A172 (cell line): ENCODE measurements at regions not wholly inside any gene's neighbourhood (a gene's known extent, or its start where the extent isn't known, plus 50 kb on each side); places are given as distances from the start of the nearest gene placed in this dataset.
A peak's percentile ranks its signal among the peaks of the same experiment; 100 is the strongest.
"Not testable (repeated sequence)": the region's sequence is repeated elsewhere in the genome, so short reads cannot be mapped to it uniquely, and the experiment has no call there.

ENCODE experiments used
- DNase-seq: peaks from one replicate; pipeline ENCODE4 v3.0.0-alpha.2; 2015; ENCODE audit warnings: low spot score

DNA sequence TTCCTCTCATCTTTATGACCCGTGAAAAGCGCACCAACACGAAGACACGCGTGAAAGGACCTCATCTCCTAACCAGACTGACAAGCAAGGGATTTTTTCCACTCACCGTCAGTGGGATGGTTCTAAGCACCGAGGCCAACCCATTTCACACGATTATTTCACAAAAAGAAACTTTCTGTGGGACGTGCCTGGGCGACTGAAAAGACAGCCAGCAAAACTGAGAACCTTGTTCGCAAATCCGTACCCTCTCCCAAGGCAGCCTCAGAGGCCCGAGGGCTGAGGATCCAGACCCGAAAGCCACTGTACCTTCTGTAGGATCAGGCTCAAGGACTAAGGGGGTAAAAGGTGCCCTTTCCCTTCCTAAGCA is 84.9 kb upstream of the METTL9 start:
- not testable (repeated sequence) for DNase-seq

DNA sequence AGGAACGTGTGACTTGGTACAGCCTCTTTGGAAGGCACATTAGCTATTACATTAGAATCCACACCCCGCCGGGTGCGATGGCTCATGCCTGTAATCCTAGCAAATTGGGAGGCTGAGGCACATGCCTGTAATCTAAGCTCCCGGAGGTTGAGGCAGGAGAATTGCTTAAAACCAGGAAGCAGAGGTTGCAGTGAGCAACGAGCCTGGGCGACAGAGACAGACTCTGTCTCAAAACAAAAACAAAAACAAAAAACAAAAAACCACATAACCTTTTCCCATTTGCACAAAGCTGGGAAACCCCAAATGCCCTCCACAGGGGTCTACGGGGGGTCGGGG is 82.7 kb upstream of the METTL9 start:
- not testable (repeated sequence) for DNase-seq

DNA sequence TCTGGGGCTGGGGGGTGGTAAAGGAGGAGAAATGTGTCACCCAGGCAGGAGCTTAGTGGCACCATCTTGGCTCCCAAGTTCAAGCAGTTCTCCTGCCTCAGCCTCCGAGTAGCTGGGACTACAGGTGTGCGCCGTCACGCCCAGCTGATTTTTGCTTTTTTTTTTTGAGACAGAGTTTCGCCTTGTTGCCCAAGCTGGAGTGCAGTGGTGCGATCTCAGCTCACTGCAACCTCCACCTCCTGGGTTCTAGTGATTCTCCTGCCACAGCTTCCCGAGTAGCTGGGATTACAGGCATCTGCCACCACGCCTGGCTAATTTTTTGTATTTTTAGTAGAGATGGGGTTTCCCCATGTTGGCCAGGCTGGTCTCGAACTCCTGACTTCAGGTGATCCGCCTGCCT is 82.1 kb upstream of the METTL9 start:
- DNase-seq: not testable (repeated sequence)

DNA sequence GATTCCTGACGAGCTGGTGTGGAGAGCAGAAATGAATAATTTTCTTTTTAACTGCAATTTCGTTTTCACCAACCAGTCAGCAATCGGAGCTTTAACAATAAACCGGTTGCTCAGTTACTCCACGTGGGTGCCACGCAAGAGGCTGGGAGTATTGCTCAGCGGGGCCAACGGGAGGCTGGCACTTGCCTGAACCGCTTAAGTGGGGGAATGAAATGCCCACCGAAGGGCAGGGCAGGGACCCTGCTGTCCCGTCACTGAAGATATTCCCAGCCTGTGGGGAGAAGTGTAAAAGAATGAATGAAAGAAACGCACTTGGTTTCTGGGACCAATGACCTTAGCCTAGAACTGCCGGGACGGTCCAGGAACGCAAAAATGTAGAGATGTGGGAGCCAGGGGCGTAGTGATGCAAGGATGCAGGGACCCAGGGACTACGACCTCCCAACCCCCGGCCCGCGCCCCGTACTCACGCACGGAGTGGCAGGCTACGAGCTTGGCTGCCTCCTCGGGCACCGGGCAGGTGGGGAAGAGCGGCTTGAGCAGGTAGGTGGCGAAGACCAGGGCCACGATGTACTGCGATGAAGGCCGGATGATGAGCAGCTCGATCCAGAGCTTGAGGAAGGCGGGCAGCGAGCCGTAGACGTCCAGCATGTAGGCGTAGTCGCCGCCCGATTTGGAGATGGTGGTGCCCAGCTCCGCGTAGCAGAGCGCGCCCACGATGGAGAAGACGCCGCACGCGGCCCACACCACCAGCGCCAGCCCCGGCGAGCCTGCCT is 79.8 kb upstream of the METTL9 start:
- not testable (repeated sequence) for DNase-seq

DNA sequence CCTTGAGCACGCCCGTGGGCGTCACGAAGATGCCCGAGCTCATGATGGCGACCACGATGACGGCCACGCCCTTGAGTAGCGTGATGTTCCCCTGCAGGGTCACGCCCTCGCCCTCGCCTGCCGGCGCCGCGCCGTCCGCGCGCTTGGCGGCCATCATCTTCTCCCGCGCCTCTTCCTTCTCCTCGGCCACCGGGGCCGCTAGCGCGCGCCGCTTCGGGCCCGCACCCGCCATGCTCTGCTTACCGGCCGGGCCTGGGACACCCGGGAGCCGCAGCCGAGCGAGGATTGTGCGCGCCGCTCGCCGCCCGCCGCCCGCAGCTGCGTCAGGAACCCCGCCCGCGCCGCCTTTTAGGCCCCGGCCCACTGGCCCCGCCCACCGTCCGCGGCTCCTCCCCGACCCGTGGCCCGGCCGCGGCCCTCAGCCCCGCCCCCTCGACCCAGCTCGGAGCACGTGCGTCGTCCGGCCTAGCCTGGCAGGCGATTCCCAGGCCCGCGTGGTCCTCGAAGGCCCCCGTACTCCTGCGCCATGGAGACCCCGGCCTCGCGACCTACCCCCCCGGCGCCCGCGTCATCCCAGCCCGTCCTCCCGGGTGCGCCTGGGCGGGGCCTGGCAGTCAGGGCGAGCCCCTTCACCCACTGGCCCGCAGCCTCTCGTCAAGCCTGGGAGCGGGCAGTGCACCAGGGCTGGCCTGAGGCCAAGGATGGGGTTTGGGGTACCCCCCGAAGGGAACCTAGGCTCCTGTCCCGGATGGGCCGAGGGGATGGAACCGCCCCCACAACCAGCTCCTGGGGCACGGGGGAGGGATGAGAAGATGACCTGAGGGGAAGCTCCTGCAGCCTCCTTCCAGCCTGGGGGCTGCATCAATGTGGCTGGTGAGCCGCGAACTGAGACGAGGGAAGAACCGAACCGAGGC is 79.0 kb upstream of the METTL9 start:
- DNase-seq: peak; percentile 73

DNA sequence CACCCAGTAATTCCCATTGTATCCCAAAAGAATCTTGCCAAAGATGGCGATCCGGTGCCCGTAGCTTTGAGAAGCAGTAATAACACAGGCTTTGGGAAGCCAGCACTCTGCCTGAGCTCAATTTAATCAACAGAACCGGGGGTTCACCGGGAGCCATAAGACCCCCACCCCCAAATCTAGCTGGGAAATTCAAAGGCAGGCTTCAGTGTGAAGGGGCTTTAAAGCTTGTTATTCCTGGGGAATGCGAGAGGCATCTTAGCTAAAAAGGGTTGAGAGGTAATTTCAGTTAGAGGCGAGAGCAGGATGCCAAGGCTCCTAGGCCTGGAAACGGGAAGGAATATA is 78.4 kb upstream of the METTL9 start:
- DNase-seq: not testable (repeated sequence)

DNA sequence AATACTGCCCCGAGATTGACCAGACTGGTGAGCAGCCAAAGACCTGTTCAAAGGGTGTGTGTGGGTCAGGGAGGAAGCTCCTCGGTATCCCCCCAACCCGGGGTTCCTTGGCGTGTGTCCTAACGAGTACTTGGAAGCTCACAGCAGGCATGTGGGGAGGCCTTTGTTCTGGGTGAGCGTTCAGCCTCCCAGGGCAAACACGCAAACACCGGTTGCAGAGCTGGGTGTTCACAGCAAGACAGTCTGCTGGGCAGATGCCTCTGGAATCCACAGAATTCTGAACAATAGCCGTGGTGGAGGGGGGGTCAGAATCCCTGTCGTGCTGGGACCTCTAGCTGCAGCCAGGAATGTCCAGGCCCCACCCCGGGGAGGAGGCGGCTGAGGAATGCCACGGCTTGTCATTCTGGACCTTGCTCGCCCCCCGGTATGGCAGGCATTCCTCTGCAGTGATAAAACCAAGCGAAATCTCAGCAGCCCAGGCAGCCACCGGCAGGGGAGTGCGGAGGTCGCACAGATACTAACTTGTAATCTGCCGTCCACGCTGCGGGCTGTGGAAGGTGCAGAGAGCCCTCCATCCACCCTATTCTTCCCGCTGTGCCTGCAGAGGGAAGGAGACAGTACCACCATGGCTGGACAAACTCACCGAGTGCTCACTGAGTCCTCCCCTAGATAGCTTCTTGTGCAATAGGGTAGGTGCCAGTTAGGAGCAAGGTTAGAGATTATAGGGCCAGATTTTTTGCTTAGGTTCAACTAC is 77.8 kb upstream of the METTL9 start:
- DNase-seq: peak; percentile 68

DNA sequence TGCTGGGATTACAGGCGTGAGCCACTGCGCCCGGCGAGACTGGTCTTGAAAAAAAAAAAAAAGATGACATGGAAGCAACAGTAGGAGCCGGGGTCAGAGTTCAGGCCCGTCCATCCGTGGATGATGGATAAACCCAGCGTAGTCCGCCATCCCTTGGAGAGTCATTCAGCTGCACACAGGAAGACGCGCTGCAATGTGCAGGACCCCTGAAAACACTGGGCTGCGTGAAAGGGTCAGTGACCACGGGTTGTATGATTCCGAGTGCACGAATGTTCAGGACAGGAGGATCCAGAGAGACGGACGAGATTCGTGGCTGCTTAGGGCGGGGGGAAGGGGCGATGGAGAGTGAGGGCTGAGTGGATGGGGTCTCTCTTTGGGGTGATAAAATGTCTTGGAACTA is 76.5 kb upstream of the METTL9 start:
- DNase-seq: not testable (repeated sequence)

DNA sequence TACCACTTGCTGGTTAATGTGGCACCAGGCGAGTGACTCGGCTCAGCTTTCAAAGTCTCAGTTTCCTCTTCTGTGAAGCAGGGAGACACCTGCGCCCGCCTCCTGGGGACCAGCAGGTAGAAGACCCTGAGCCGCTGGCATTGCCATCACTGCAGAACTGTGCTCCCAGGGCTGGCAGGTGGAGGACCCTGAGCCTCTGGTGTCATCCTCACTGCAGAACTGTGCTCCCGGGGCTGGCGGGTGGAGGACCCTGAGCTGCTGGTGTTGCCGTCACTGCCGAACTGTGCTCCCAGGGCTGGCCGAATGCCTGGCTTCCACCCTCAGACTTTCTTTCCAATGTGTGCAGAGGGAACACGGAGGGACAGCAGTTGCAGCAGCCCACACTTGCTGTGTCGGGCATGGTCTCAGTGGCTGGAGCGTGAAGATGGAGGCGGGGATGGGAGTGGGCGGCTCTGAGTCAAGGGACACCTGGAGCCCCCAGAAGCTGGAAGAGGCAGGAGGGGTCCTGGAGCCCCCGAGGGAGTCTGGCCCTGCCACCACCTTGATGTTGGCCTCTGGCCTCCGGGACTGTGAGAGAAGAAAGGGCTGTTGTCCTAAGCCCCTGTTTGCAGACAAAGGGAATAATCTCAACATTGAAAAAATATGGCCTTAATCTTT is 75.8 kb upstream of the METTL9 start:
- DNase-seq: no peak

DNA sequence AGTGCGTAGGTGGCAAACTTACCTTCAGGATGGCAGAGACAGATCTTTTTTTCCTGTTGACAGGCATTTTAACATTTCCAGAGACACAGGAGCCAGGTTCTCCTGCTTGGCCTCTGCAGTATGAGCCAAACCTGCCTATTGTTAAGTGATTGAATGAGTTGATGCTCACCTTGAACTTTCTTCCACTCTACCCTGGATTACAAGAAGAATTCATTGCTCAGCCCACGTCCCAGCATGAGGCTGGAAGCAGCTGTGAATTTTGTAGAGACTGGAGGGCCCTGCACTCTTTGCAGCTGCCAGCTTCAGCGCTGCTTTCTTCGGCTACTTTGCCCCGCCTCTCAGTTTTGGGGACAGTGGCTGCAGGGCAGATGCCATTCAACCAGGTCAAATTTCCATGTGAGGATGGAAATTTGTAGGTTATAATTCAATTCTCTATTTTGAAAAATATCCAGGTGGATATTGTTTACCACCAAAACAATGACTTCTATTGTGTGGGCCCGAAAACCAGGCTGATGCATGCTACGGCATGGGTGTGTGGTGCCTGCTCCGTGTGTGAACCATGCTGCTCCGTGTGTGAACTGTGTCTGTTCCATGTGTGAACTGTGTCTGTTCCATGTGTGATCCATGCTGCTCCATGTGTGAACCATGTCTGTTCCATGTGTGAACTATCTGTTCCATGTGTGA is 75.2 kb upstream of the METTL9 start:
- DNase-seq: no peak

DNA sequence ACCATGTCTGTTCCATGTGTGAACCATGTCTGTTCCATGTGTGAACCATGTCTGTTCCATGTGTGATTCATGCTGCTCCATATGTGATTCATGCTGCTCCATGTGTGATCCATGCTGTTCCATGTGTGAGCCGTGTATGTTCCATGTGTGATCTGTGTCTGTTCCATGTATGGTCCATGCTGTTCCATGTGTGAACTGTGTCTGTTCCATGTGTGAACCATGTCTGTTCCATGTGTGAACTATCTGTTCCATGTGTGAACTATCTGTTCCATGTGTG is 74.7 kb upstream of the METTL9 start:
- DNase-seq: not testable (repeated sequence)

DNA sequence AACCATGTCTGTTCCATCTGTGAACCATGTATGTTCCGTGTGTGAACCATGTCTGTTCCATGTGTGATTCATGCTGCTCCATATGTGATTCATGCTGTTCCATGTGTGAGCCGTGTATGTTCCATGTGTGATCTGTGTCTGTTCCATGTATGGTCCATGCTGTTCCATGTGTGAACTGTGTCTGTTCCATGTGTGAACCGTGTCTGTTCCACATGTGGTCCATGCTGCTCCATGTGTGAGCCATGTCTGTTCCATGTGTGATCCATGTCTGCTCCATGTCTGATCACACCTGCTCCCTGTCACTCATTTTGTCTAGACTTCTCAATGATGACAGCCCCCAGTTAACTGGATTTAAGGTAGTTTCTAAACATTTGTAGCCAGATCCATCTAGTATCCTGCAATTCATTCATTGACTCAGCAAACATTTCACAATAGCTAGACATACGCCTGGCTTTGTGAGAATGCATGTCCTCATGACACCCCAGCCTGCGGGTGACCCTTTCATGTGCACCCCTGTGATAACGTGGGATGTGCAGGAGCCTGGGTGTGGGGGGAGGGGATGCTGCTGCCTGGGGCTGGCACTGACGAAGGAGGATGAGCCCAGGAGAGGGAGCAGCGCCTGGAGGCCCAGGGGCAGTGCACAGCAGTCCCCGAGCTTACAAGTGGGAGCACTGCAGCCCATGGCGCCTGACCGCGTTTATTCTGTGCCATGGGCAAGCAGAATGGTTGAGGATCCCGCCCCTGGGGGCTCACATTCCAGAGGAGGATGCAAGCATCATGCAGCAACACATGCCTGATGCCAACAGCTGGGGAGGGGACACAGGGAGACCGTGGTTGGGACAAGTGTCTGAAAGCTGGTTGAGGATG is 74.1 kb upstream of the METTL9 start:
- not testable (repeated sequence) for DNase-seq

DNA sequence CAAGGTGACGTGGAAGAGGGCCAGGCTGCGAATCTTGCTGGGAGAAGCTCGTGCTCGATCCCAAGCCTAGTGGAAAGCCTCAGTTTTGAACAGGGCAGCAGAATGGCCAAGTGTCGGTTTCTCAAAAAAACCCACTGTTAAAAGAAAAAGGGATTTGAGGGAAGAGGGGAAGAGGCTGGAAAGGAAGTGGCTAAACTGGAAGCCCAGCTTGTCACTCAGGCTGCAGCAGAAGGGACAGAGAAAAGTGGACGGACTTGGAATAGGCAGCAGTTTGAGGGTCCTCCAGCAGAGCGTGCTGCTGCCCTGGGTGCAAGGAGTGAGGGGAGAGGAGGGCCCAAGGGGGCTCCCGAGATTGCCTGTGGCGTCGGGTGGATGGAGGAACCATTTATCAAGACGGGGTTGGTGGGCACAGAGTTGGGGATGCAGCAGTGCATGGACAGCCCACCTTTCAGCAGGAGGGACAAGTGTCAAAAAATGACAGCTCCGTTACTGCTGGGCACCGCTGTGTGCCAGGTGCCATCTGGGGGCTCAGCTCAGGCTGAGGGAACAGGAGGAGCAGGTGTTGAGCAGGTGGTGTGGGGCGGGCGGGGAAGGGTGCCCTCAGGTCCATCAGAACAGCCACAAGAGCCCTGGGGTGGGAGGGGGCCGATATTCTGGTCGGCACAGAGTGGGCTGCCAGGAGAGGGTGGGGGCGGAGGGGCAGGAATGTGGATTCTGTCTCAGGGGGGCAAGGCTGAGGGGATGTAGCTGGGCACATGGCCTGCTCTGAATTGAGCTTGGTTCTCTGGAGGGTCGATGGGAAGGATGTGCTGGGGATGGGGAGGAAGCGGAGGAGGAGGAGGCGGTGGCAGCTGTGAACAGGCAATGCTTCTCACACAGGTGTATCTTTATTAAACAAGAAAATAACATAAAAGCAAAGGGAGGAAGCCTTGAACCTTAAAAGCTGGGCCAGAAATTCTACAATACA is 73.1 kb upstream of the METTL9 start:
- DNase-seq: not testable (repeated sequence)

DNA sequence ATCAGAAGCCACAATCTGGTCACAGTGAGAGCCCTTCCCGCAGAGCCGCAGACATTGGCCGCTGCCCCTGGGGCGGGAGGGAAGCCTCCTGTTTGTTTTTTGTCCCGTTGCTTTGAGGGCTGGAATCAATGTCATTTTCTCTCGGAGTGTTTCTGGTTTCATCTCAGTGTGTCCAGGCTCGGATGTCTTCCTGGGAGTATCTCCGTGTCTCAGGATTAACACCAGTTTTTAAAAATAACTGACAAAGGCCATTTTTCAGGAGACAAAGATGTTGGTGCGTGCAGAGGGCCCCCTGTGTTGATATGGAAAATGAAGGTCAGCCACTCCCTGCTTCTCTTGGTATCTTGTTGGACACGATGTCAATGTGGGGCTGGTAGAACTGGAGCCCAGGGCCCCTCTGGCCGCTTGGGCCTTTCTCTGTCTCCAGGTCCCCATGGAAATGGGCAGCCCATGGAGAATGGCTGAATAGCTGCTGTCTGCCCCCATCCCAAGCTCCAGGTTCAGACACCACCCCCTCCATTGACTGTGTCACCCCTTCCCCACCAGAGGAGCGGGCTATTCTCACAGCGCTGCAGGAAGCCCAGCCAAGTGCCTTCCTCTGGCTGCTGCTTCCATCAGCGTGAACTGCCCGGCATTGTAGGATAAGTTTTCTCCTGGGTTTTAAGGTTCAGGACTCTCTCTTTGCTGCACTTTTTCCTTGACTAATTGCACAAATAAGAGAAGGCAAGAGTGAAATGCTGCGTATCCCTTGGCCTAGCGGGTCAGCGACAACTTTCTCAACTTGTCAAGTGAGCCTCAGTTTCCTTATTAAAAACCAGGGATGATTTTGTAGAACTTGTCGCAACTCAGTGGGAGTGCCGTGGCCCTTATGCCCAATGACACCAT is 72.2 kb upstream of the METTL9 start:
- DNase-seq: no peak

DNA sequence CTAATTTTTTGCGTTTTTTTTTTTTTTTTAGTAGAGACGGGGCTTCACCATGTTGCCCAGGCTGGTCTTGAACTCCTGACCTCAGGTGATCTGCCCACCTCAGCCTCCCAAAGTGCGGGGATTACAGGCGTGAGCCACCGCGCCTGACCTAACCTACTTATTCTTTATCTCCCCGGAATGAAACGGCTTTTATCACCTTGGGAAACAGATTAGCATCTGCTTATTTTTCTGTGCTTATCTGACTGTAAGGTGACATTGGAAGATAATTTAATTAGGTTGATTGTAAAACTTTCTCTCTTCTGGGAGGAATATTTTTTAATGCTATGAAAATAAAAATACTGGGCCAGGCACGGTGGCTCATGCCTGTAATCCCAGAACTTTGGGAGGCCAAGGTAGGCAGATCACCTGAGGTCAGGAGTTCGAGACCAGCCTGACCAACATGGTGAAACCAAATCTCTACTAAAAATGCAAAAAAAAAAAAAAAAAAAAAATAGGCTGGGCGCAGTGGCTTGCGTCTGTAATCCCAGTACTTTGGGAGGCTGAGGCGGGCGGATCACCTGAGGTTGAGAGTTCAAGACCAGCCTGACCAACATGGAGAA is 70.2 kb upstream of the METTL9 start:
- DNase-seq: not testable (repeated sequence)

DNA sequence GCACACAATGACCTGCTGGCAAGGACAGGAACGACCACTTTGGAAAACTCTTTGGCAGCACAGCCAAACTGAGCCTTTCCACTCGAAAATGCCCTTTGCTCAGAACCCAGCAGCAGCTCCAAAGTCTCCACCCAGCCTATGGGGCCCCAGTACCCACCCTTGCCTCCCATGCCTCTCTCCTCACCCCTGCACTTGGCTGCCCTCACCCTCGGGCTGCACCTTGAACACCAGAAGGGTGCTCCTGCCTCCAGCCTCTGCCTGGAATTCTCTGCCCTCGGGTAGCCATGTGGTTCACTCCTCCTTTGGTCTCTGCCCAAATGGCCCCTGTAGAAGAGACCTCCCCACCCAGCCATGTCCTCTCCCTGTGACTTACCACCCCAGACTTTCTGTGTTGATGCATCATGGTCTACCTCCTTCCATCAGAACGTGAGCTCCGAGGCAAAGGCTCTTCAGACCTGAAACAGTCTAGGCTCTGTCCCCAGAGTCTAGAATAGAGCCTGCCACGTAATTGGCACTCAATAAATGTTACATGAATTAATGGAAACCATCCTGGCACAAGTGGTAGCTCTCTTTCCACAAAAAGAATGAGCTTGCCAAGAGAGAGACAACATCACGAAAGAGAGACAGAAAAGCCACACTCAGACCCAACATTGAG is 68.5 kb upstream of the METTL9 start:
- DNase-seq: not testable (repeated sequence)

DNA sequence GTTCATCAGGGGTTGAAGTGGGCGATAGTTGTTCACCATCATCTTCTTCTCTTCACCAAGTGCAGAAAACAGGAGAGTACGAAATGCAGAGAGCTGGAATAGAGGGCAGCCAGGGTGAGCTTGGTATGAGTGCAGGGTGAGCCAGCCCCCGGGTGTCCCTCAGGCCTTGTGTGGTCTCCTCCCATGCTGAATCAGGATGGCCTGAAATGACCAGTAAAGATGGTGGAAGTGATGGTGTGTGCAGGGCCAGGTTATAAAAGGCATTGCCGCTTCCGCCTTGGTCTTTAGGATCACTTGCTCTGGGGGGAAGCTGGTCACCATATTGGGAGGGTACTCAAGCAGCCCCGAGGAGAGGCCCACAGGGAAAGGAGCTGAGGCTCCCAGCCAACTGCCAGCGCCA is 66.4 kb upstream of the METTL9 start:
- not testable (repeated sequence) for DNase-seq
